Forelimb muscle (tissue), 1 donor: ENCODE measurements at regions not wholly inside any gene's neighbourhood (a gene's known extent, or its start where the extent isn't known, plus 50 kb on each side); places are given as distances from the start of the nearest gene placed in this dataset.

Experiments
- DNase-seq: peaks from one replicate; pipeline ENCODE4 v3.0.0-alpha.2; 2013; ENCODE audit warnings: low read depth

DNA sequence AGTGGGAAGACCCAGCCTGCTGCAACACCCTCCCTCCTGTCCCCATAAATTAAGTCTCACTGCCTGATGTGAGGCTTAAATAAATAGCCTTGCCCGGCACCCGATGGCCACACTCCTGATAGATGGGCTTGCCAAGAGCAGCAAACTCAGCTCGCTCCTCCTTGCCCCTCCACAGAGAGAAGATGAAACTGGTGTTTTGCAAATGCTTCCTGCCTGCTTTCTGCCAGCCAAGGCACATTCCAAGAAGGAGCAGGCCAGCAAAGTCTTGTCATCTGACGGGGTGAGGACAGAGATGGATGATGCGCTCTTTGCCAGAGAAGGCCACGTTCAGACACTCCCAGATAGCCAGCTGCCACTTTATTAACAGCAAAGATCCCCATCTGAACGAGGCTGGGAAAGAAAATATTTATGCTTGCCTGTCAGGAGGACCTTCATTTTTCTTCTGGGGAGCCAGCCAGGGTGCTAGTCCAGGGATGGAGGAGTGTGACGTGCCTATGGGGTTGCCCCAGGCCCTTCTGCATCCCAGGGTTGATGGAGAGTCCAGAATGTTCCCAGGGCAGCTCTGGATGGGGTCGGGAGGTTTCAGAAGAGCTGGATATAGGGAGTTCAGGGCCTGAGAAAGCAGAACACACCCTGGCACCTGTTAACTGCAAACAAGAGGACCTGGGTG lies 265.4 kb downstream of the FOXD2 start:
- no peak for DNase-seq

DNA sequence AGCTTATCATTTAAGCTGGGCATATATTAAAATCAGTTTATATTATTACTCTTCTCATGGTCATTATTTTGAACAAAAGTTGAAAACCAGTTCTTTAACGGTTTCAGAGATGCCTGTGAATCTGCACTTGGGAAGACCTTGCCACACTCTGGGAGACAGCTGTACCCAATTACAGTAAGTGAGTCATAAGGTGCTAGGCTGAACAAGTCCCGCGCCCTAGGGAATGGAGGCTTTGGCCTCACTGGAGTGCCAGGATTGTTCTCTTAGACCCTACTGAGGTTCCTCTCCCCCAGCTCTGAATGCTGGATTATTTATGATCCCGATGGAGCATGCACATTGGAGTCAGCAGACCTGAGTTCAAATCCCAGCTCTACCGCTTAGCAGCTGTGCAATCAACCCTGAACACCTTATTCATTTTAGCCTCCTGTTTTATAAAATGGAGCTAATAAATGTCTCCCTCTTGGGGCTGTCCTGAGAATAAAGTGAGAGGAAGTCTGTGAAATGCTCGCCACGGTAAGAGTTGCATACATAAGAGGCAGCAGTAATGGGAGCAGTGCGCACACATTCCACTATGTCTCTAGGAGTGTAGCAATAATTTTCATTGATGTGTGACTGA lies 266.2 kb downstream of the FOXD2 start:
- no peak for DNase-seq

DNA sequence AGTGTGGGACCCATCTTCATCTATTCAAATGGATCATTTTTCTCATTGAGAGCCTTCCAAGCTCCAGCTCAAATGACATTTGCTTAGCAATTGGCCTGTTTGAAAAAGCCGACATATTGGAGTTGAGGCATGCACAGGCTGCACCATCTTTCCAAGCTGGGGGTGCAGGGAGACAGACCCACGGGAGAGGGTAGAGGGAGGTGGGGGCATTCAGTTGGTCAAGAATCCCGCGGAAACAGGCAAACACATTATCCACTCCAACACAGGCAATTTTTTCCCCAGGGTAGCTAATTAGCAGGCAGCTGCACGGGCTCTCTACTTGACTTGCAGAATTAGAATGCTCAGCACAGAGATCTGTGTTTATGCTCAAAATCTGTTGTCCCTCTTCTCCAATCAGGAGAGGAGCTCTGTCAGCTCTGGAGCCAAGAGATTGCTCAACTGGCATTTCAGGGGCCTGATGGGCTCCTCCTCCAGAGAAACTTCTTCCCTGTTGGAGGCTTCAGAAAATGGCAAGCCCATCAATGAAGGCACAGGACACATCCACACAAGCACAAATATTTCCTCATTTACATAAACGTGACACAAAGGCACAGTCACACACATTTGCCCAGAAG lies 267.8 kb downstream of the FOXD2 start:
- DNase-seq, result no peak

DNA sequence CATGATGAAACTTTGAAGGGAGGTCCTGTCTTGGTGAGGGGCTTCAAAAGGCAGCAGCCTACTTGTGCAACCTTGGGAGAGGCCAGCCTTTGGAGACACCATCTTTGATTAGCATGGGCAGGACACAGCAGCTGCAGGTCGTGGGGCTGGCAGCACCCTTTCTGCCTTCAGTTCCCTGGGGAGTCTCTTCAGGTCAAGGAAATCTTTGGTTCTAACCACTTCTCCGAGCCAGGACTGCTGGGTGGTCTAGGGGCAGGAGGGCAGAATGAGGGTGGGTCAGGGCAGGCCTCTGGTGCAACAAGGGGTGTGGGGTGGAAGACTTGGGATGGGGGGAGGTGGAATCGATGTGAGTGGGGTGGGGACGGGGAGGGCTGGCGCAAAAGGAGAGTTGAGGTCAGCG lies 269.7 kb downstream of the FOXD2 start:
- DNase-seq, result no peak

DNA sequence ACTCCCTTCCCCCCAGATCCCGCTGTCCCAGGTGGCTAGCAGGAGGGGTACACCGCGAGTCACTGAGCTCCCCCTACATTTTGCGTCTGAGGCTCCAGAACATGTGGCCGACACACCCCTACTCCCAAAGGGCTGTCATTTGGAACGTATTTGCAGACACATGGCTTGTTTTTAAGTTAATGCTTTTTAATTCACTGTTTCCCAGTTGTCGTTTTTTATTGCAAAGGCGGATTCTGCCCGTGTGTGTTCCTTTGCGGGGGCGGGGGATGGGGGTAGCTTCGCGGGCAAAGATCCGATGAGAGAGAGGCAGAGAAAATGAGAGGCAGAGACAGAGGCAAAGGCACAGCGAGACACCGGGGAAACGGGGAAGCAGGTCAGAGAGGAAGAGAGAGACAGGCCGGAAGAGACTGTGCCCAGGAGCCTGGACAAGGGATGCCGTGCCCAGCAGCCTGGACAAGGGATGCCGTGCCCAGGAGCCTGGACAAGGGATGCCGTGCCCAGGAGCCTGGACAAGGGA lies 270.2 kb downstream of the FOXD2 start:
- DNase-seq, result no peak

DNA sequence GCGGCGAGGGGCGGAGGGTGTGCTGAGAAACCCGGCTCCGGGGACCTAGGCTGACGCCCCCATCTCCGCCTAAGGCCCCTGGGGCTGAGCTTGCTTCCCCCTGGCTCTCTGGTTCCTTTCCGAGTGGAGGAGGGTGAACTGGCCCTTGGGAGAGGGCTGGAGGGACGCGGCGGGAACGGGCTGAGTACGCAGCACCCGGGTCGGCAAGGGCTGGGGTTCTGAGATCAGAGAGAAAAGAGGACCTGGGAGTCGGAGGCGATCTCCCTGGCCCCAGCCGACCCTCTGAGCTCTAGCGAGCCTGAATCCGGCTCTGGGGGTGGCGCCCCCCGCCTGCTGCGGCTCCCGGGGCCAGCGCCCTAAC lies 270.8 kb downstream of the FOXD2 start:
- DNase-seq, result no peak

DNA sequence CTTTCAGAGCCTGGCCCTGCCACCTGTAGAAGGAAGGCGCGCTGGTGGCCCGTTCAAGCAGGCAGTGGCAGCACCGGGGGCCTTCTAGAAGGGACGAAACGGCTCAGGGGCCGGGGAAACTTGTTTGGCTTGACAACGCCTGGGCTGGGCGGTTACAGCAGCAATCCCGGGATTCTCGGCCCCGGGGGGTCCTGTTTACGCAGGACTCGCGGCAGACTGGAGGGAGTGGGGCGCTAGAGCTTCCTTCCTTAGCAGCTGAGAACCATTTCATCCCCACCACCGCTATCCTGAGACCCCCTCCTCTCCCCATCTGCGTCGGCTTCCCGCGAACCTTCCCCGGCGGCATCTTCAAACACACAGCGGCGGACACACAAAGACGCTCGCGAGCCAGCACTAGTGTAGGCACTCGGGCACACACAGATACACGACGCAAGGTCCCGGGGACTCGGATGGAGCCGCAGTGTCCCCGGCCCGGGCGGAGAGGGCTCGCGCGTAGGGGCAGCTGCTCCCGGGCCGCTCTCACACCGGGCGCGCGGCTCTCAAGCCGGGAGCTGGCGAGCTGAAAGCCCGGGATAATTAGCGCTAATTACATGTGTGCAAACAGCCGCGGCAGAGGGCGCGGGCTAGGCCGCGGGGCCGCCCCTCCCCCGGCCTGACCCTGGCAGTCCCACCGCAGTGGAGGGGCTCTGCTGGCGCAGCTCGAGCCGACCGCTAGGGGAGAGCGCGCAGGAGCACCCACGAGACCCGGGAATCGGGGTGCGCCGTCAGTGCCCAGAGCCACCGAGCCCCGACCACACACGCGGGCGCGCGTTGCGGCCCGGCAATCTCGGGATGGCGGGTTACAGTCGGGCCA lies 271.4 kb downstream of the FOXD2 start:
- no peak for DNase-seq

DNA sequence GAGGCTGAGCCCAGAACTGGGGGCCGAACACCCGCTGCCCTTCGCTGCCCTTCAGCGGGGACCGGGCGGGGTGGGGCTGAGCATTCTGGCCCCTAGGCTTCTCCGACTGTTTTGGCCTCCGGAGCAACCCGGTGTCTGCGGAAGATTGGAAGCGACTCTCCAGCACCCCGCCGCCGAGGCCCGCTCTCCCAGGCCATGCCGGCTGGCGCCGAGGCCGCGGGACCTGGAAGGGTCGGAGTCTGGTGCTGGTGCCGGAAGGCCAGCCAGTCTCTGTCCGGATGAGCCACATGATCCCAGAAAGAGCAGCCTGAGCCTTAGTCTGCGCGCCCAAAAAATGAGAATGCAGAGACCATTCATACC lies 272.0 kb downstream of the FOXD2 start:
- DNase-seq, result no peak

DNA sequence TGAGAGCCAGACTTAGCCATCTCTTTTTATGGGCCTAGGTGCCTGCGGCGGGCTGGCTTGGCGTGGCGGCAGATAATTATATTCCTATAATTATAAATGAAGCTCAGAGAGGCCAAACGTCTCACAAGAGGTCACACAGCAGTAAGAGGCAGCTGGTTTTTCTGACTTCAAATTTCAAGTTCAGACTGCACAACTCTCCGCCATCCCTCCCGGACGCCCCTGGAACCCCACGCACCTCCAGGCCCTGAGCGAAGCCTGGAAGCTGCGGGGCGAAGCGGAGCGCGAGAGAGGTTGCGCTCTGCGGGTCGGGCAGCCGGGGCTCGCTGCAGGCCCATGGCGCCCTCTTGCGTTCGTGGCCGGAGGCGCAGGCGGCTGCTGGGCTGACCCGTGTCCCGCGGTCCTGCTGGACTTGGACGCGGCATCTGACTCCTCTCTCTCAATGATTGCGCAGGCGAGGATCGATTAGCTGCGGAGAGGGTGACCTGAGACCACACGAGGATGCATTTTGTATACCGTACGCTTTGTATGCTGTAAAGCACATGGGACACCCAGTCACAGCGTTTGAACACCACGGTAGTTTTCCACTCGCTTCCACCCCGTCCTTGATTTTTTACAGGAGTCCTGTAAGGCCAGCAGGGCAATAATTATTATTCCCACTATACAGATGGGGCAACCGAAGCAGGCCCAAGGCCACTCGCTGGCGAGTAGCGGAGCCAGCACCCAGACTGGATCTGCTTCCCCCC lies 272.7 kb downstream of the FOXD2 start:
- no peak for DNase-seq
